NCI-H1092 (cell line): ENCODE measurements at regions not wholly inside any gene's neighbourhood (a gene's known extent, or its start where the extent isn't known, plus 50 kb on each side); places are given as distances from the start of the nearest gene placed in this dataset.

Experiments used
- DNase-seq: peaks from one replicate; lab custom pipeline; 2025; lab: John Stamatoyannopoulos, UW

GRCh38 chr6:137734005-137734874 lies 132.8 kb upstream of the TNFAIP3 start:
- no peak for DNase-seq

- no peak for DNase-seq
Measured at GRCh38 chr6:137734875-137735182, 132.2 kb upstream of the TNFAIP3 start.

GRCh38 chr6:137736048-137736818 lies 130.8 kb upstream of the TNFAIP3 start:
- DNase-seq: no peak

GRCh38 chr6:137736911-137737310 lies 130.1 kb upstream of the TNFAIP3 start:
- no peak for DNase-seq

GRCh38 chr6:137737836-137738596 lies 129.0 kb upstream of the TNFAIP3 start:
- no peak for DNase-seq

GRCh38 chr6:137738931-137739504 lies 128.0 kb upstream of the TNFAIP3 start:
- no peak for DNase-seq

- DNase-seq: no peak
Measured at GRCh38 chr6:137739544-137739943, 127.5 kb upstream of the TNFAIP3 start.

- DNase-seq: no peak
Measured at GRCh38 chr6:137740091-137740755, 126.8 kb upstream of the TNFAIP3 start.

GRCh38 chr6:137740967-137741761 lies 125.9 kb upstream of the TNFAIP3 start:
- no peak for DNase-seq

GRCh38 chr6:137743493-137743892 lies 123.6 kb upstream of the TNFAIP3 start:
- DNase-seq: no peak

GRCh38 chr6:137744877-137745276 lies 122.2 kb upstream of the TNFAIP3 start:
- no peak for DNase-seq

GRCh38 chr6:137745321-137745720 lies 121.7 kb upstream of the TNFAIP3 start:
- no peak for DNase-seq

GRCh38 chr6:137746264-137746663 lies 120.8 kb upstream of the TNFAIP3 start:
- DNase-seq: no peak

- no peak for DNase-seq
Measured at GRCh38 chr6:137749696-137750211, 117.3 kb upstream of the TNFAIP3 start.

GRCh38 chr6:137750297-137750696 lies 116.8 kb upstream of the TNFAIP3 start:
- DNase-seq: no peak

GRCh38 chr6:137751768-137752560 lies 115.1 kb upstream of the TNFAIP3 start:
- no peak for DNase-seq

GRCh38 chr6:137754366-137754765 lies 112.7 kb upstream of the TNFAIP3 start:
- DNase-seq: no peak

- DNase-seq: no peak
Measured at GRCh38 chr6:137754866-137755265, 112.2 kb upstream of the TNFAIP3 start.

- DNase-seq: no peak
Measured at GRCh38 chr6:137755284-137755683, 111.8 kb upstream of the TNFAIP3 start.

GRCh38 chr6:137756788-137757187 lies 110.3 kb upstream of the TNFAIP3 start:
- DNase-seq: no peak
